Esophagus mucosa (tissue), 1 donor: ENCODE measurements at regions not wholly inside any gene's neighbourhood (a gene's known extent, or its start where the extent isn't known, plus 50 kb on each side); places are given as distances from the start of the nearest gene placed in this dataset.
A peak's percentile ranks its signal among the peaks of the same experiment; 100 is the strongest.

Experiments used
- ATAC-seq: fragments of 200-7000 bp; cut with Tn5 transposase; one replicate; pipeline ENCODE4 v1.9.1; 2020
- donor health status: DM: yes; HTN: yes; CAD: no.

- no peak for ATAC-seq
Observed at GRCh38 chr6:6892744-6893583, 214.8 kb upstream of the RREB1 start.

- ATAC-seq, result peak; percentile 81
Observed at GRCh38 chr6:6893701-6894100, 214.1 kb upstream of the RREB1 start.

GRCh38 chr6:6895929-6896328 lies 211.8 kb upstream of the RREB1 start:
- no peak for ATAC-seq

- no peak for ATAC-seq
Observed at GRCh38 chr6:6897140-6897539, 210.6 kb upstream of the RREB1 start.

GRCh38 chr6:6900569-6901204 lies 207.1 kb upstream of the RREB1 start:
- peak; percentile 54 for ATAC-seq

- ATAC-seq, result peak; percentile 79
Observed at GRCh38 chr6:6901205-6901719, 206.5 kb upstream of the RREB1 start.

GRCh38 chr6:6901945-6902344 lies 205.8 kb upstream of the RREB1 start:
- ATAC-seq, result no peak

GRCh38 chr6:6905961-6906518 lies 201.7 kb upstream of the RREB1 start:
- ATAC-seq, result no peak

GRCh38 chr6:6906570-6907213 lies 201.1 kb upstream of the RREB1 start:
- no peak for ATAC-seq

GRCh38 chr6:6907286-6907685 lies 200.5 kb upstream of the RREB1 start:
- ATAC-seq, result no peak

GRCh38 chr6:6908121-6908520 lies 199.6 kb upstream of the RREB1 start:
- ATAC-seq, result no peak

- no peak for ATAC-seq
Observed at GRCh38 chr6:6909111-6909510, 198.7 kb upstream of the RREB1 start.

- ATAC-seq, result no peak
Observed at GRCh38 chr6:6910734-6911295, 196.9 kb upstream of the RREB1 start.

GRCh38 chr6:6911391-6911790 lies 196.4 kb upstream of the RREB1 start:
- ATAC-seq, result no peak

- no peak for ATAC-seq
Observed at GRCh38 chr6:6912817-6913744, 194.7 kb upstream of the RREB1 start.

- ATAC-seq, result no peak
Observed at GRCh38 chr6:6915219-6915618, 192.5 kb upstream of the RREB1 start.

GRCh38 chr6:6915813-6916547 lies 191.8 kb upstream of the RREB1 start:
- ATAC-seq, result no peak

- ATAC-seq, result peak; percentile 26
Observed at GRCh38 chr6:6916598-6916997, 191.2 kb upstream of the RREB1 start.

GRCh38 chr6:6918216-6918983 lies 189.4 kb upstream of the RREB1 start:
- ATAC-seq, result peak; percentile 65

GRCh38 chr6:6919173-6919572 lies 188.6 kb upstream of the RREB1 start:
- ATAC-seq, result no peak
